Middle frontal gyrus (tissue), 1 donor: ENCODE measurements at regions not wholly inside any gene's neighbourhood (a gene's known extent, or its start where the extent isn't known, plus 50 kb on each side); places are given as distances from the start of the nearest gene placed in this dataset.
"Not testable (repeated sequence)": the region's sequence is repeated elsewhere in the genome, so short reads cannot be mapped to it uniquely, and the experiment has no call there.

ENCODE experiments used
- DNase-seq: peaks from one replicate; pipeline ENCODE4 v3.0.0-alpha.2; 2015; ENCODE audit warnings: low spot score; ENCODE audit errors: extremely low spot score

GRCh38 chr1:181192316-181192715 lies 103.8 kb downstream of the IER5 start:
- DNase-seq = no peak

- DNase-seq = no peak
Measured at GRCh38 chr1:181202986-181203555, 114.6 kb downstream of the IER5 start.

DNA sequence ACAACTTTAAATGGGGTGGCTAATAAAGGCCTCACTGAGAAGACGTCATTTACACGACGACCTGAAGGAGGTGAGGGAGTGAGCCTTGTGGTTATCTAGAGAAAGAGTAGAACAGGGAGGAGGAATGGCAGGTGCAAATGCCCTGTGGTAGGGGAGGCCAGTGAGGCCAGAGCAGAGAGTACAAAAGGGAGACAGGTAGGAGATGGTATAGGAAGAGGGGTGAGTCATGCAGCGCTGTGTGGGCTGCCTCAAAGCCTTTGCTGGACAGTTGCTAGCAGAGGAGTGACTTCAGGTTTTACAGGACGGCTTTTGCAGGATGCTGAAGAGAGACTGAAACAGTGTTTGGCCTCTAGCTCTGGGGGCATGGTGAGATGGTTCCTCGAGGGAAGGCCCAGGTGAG lies 116.0 kb downstream of the IER5 start:
- DNase-seq = no peak

GRCh38 chr1:181205901-181206300 lies 117.4 kb downstream of the IER5 start:
- DNase-seq = no peak

- DNase-seq = no peak
Measured at GRCh38 chr1:181206513-181206912, 118.0 kb downstream of the IER5 start.

GRCh38 chr1:181206979-181207790 lies 118.7 kb downstream of the IER5 start:
- DNase-seq = no peak

- DNase-seq = no peak
Measured at GRCh38 chr1:181208083-181208482, 119.6 kb downstream of the IER5 start.

GRCh38 chr1:181208967-181209366 lies 120.5 kb downstream of the IER5 start:
- no peak for DNase-seq

GRCh38 chr1:181213056-181213455 lies 124.6 kb downstream of the IER5 start:
- no peak for DNase-seq

GRCh38 chr1:181216591-181216994 lies 128.1 kb downstream of the IER5 start:
- no peak for DNase-seq

DNA sequence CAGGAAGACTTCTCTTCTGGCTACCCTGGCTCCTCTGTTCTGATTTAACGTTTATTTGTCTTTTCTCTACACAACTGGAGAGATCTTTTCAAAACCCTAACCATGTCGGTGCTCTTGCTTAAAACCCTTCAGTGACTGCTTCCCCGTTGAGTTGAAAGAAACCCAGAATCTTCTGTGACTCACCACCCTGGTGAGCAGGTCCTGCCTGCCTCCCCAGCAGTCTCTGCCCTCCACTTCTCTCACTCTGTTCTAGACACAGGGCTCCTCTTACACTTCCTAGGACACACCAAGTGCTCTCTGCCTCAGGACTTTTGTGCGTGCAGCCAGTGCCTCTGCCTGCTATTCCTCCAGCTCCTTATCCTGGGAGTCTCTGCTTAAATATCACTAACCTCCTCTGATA lies 131.4 kb downstream of the IER5 start:
- no peak for DNase-seq

GRCh38 chr1:181221078-181221477 lies 132.6 kb downstream of the IER5 start:
- DNase-seq = no peak

- no peak for DNase-seq
Measured at GRCh38 chr1:181222972-181223505, 134.5 kb downstream of the IER5 start.

- not testable (repeated sequence) for DNase-seq
Measured at GRCh38 chr1:181226728-181227127, 138.2 kb downstream of the IER5 start.

- no peak for DNase-seq
Measured at GRCh38 chr1:181239086-181239485, 150.6 kb downstream of the IER5 start.

- not testable (repeated sequence) for DNase-seq
Measured at GRCh38 chr1:181246320-181246719, 157.8 kb downstream of the IER5 start.

- not testable (repeated sequence) for DNase-seq
Measured at GRCh38 chr1:181248361-181248760, 159.9 kb downstream of the IER5 start.

DNA sequence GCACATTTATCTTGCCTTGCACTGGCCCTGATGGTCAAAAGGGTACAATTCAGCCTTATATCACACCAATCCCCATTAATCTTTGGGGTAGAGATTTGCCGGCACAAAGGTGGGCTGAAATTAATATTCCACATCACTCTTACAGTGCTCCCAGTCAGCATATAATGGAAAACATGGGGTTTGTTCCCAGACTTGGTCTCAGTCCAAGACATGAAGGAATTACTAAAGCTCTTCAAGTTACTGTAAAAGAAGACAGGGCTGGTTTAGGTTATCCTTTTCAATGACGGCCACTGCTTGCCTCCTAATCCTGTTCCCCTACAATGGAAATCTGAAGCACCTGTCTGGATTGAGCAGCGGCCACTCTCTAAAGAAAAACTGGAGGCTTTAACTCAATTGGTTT lies 160.7 kb downstream of the IER5 start:
- DNase-seq = no peak

- no peak for DNase-seq
Measured at GRCh38 chr1:181250038-181250437, 161.5 kb downstream of the IER5 start.

GRCh38 chr1:181251001-181251712 lies 162.7 kb downstream of the IER5 start:
- DNase-seq = no peak

DNA sequence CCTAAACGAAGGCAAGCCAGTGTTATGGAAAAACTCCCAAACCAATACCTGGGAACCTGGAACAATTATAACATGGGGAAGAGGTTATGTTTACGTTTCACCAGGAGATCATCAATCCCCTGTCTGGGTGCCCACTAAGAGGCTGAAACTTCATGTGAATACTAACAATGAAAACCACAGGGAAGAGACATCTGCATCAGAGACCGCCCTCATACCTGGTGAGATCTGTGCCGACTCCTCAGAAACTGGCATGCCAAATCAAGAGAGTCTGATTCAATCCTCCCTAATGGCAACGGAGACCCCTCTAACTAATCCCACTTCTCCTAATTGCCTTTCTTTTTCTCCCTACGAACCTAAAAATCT lies 163.2 kb downstream of the IER5 start:
- no peak for DNase-seq

DNA sequence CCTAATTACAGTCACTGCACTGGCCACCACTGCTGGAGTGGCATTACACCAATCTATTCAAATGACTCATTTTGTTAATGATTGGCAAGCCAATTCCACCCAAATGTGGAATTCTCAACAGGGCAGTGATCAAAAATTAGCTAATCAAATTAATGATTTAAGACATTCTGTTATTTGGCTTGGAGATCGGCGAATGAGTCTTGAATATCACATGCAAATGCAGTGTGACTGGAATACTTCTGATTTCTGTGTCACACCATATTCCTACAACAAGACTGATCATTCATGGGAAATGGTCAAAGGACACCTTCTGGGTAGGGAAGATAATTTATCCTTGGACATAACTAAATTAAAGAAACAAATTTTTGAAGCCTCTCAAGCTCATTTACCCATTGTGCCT lies 165.1 kb downstream of the IER5 start:
- not testable (repeated sequence) for DNase-seq
